Loucy (cell line): ENCODE measurements at regions not wholly inside any gene's neighbourhood (a gene's known extent, or its start where the extent isn't known, plus 50 kb on each side); places are given as distances from the start of the nearest gene placed in this dataset.

Experiments used
- H2AFZ ChIP-seq: fragments of 200-600 bp; sonication (generic); 2 replicates; pipeline ENCODE4 v1.6.0; 2016; ENCODE audit warnings: antibody characterized with exemption, mild to moderate bottlenecking, low read length, moderate library complexity
- H3F3A ChIP-seq: fragments of 200-600 bp; 2 replicates; pipeline ENCODE4 v1.6.0; 2016; ENCODE audit warnings: antibody characterized with exemption, low read depth, mild to moderate bottlenecking
- H3K27me3 ChIP-seq: fragments of 200-600 bp; sonication (generic); 2 replicates; pipeline ENCODE4 v1.6.1; 2014; ENCODE audit warnings: low read length, mild to moderate bottlenecking; ENCODE audit not compliant: insufficient read depth, poor library complexity, severe bottlenecking
- H3K36me3 ChIP-seq: fragments of 200-600 bp; sonication (generic); 2 replicates; pipeline ENCODE4 v1.6.1; 2016; ENCODE audit warnings: low read length; ENCODE audit not compliant: insufficient read depth
- H3K4me1 ChIP-seq: fragments of 200-600 bp; sonication (generic); 2 replicates; pipeline ENCODE4 v1.5.1; 2014; ENCODE audit warnings: low read length, mild to moderate bottlenecking; ENCODE audit not compliant: insufficient read depth, poor library complexity, severe bottlenecking
- H3K4me2 ChIP-seq: fragments of 200-600 bp; sonication (generic); 2 replicates; pipeline ENCODE4 v1.6.0; 2014; ENCODE audit warnings: antibody characterized with exemption, low read length, low read depth, mild to moderate bottlenecking; ENCODE audit not compliant: poor library complexity, severe bottlenecking
- H3K4me3 ChIP-seq: fragments of 200-600 bp; sonication (generic); 2 replicates; pipeline ENCODE4 v1.5.1; 2014; ENCODE audit warnings: low read length, mild to moderate bottlenecking, mixed read lengths; ENCODE audit not compliant: poor library complexity, severe bottlenecking
- H3K79me2 ChIP-seq: fragments of 200-600 bp; sonication (generic); 2 replicates; pipeline ENCODE4 v1.6.1; 2014; ENCODE audit warnings: low read length; ENCODE audit not compliant: insufficient read depth
- H3K9ac ChIP-seq: fragments of 200-600 bp; sonication (generic); 2 replicates; pipeline ENCODE4 v1.6.0; 2014; ENCODE audit warnings: mild to moderate bottlenecking, low read depth, low read length, moderate library complexity; ENCODE audit not compliant: poor library complexity, severe bottlenecking
- H3K9me2 ChIP-seq: fragments of 200-600 bp; sonication (generic); replicated peaks from 2 replicates; pipeline ENCODE4 v1.6.1; 2016; ENCODE audit warnings: low read depth, low read length, mixed read lengths
- H3K9me3 ChIP-seq: fragments of 200-600 bp; sonication (generic); 2 replicates; pipeline ENCODE4 v1.6.1; 2014; ENCODE audit warnings: mild to moderate bottlenecking, antibody characterized with exemption, low read length, low read depth; ENCODE audit not compliant: insufficient read depth
- H4K20me1 ChIP-seq: fragments of 200-600 bp; sonication (generic); 2 replicates; pipeline ENCODE4 v1.6.0; 2014; ENCODE audit warnings: antibody characterized with exemption, low read length, mild to moderate bottlenecking; ENCODE audit not compliant: insufficient read depth, poor library complexity, severe bottlenecking
- CTCF ChIP-seq: fragments of 200-600 bp; sonication (generic); conservative IDR thresholded peaks from 2 replicates; pipeline ENCODE4 v1.5.1; 2014; ENCODE audit warnings: mild to moderate bottlenecking, antibody characterized with exemption, low read length
- EZH2phosphoT487 ChIP-seq: fragments of 200-600 bp; IDR thresholded peaks from 2 replicates; pipeline ENCODE4 v1.6.1; 2018; ENCODE audit warnings: antibody characterized with exemption, mild to moderate bottlenecking, moderate library complexity, borderline replicate concordance

- Histone ChIP-seq H3K36me3 (no peaks in the 10 kb centered on the region), H2AFZ (peak overlapping the region; percentile 71), H3K9me2 (no peaks in the 10 kb centered on the region), H3K27me3 (no peaks in the 10 kb centered on the region), H3K79me2 (no peaks in the 10 kb centered on the region), H3K4me1 (peaks cover 28% of the 10 kb centered on the region), H3K9ac (no peak overlapping the region), H3F3A (no peaks in the 10 kb centered on the region), H3K4me2 (peak overlapping the region; percentile 62), H3K4me3 (peak overlapping the region; percentile 57), H4K20me1 (no peaks in the 10 kb centered on the region), H3K9me3 (no peaks in the 10 kb centered on the region)
- no peak for TF ChIP-seq CTCF
Measured at GRCh38 chr1:228825840-228826484, 90.7 kb downstream of the RHOU start.

GRCh38 chr1:228827019-228827418, 91.7 kb downstream of the RHOU start:
- peaks cover 34% of the 10 kb centered on the region for H3K4me1 ChIP-seq
- H3F3A ChIP-seq: no peaks in the 10 kb centered on the region
- TF ChIP-seq EZH2phosphoT487: no peak
- H4K20me1 ChIP-seq: no peaks in the 10 kb centered on the region
- peak overlapping the region; percentile 57 for H3K4me3 ChIP-seq
- no peak overlapping the region for H3K9ac ChIP-seq
- H3K4me2 ChIP-seq: peak overlapping the region; percentile 62
- H3K9me3 ChIP-seq: no peaks in the 10 kb centered on the region
- H2AFZ ChIP-seq: no peak overlapping the region
- no peaks in the 10 kb centered on the region for H3K36me3 ChIP-seq
- H3K79me2 ChIP-seq: no peaks in the 10 kb centered on the region
- H3K9me2 ChIP-seq: no peaks in the 10 kb centered on the region
- H3K27me3 ChIP-seq: no peaks in the 10 kb centered on the region

- H2AFZ ChIP-seq: no peak overlapping the region
- H3K9ac ChIP-seq: no peak overlapping the region
- no peaks in the 10 kb centered on the region for H3K9me2 ChIP-seq
- H4K20me1 ChIP-seq: no peaks in the 10 kb centered on the region
- TF ChIP-seq EZH2phosphoT487 (no peak), CTCF (no peak)
- no peaks in the 10 kb centered on the region for H3F3A ChIP-seq
- no peaks in the 10 kb centered on the region for H3K27me3 ChIP-seq
- H3K36me3 ChIP-seq: no peaks in the 10 kb centered on the region
- no peak overlapping the region for H3K4me3 ChIP-seq
- no peaks in the 10 kb centered on the region for H3K9me3 ChIP-seq
- peaks cover 34% of the 10 kb centered on the region for H3K4me1 ChIP-seq
- H3K4me2 ChIP-seq: no peak overlapping the region
- no peaks in the 10 kb centered on the region for H3K79me2 ChIP-seq
Measured at GRCh38 chr1:228828151-228828550, 92.9 kb downstream of the RHOU start.
